ENCODE measurements at regions not wholly inside any gene's neighbourhood (a gene's known extent, or its start where the extent isn't known, plus 50 kb on each side); places are given as distances from the start of the nearest gene placed in this dataset.

DNA sequence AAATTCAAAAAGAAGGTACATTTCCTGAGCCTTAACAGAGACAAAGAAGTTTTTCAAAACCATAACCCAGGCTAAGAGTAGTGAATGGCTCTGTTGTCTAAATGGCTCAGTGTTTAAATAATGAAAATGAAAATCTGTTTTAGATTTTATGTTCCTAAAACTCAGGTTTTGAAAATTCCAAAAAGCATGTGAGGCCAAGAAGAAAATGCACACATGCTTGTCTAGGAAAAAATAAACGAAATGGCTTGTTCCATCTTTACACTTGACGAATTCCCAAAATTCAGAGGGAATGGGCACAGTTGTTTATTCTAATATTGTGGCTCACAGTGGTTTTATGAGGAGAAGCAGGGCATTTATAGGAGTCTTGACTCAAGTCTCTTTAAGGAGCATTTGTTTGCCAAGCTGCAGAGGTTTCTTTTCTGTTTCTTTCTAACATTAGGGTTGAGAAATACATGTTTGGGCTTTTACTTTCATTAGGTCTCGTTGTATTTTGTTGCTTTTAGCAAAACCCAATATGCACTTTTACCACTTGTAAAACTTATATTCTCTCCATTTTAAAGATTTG lies 527.6 kb upstream of the ANKRD30A start:
- no peak overlapping the region for H3K4me3 ChIP-seq (ENCODE audit: insufficient read depth, low read depth, low read length)
- no peaks in the 10 kb centered on the region for H3K27me3 ChIP-seq (ENCODE audit: control insufficient read depth, insufficient read depth, low read length, poor library complexity, severe bottlenecking)
- WGBS, 2 experiments = 61 to 64% methylated on average over 3 of the region's 3 CpGs
- no peaks in the 10 kb centered on the region for H3K4me1 ChIP-seq (ENCODE audit: control insufficient read depth, insufficient read depth, low read length)
- H3K36me3 ChIP-seq (ENCODE audit: control insufficient read depth, insufficient read depth, low read length) = no peaks in the 10 kb centered on the region
- no peak overlapping the region for H3K27ac ChIP-seq (ENCODE audit: insufficient read depth, low read depth, low read length, poor library complexity, severe bottlenecking)
- no peaks in the 10 kb centered on the region for H3K9me3 ChIP-seq (ENCODE audit: control insufficient read depth, low read length)

DNA sequence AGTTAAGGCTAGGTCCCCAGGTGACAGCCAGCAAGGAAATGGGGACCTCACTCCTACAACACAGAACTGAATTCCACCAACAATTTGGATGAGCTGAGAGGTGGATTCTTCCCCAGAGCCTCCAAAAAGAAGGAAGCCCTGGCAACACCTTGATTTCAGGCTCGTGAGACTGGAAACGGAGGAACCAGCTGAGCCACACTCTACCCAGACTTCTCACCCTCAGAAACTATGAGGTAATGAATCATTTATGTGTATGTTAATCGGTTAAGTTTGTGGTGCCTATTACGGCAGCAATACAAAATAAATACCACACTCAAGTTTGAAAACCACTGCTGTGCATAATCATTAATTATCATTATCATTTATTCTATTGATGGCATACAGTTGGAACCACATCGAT lies 532.4 kb upstream of the ANKRD30A start:
- Histone ChIP-seq H3K9me3 (ENCODE audit: control insufficient read depth, low read length) (no peaks in the 10 kb centered on the region), H3K4me1 (ENCODE audit: control insufficient read depth, insufficient read depth, low read length) (no peaks in the 10 kb centered on the region), H3K27me3 (ENCODE audit: control insufficient read depth, insufficient read depth, low read length, poor library complexity, severe bottlenecking) (no peaks in the 10 kb centered on the region), H3K4me3 (ENCODE audit: insufficient read depth, low read depth, low read length) (no peak overlapping the region), H3K36me3 (ENCODE audit: control insufficient read depth, insufficient read depth, low read length) (no peaks in the 10 kb centered on the region), H3K27ac (ENCODE audit: insufficient read depth, low read depth, low read length, poor library complexity, severe bottlenecking) (no peak overlapping the region)
- WGBS, 2 experiments = 86 to 94% methylated on average over 3 to 5 of the region's 5 CpGs

DNA sequence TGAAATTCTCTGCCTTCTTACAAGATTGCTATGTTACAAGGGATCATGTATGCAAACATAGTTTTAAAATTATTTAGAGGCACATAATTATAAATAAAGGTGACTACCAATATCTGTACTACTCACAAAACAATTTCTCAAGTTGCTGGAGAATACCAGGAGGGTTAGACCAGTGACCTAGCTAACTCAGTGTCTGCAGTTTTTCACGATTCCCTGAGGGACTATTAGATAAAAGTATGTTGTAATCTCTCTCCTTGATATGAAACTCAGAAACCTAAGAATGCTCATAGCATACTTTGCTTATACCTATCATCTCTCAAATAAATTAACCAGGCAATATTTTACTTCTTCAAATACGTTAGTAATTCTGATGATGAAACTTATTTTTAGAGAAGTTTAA lies 534.0 kb upstream of the ANKRD30A start:
- no peak overlapping the region for H3K4me3 ChIP-seq (ENCODE audit: insufficient read depth, low read depth, low read length)
- 100% methylated on average over 1 of the region's 2 CpGs for WGBS, 2 experiments

DNA sequence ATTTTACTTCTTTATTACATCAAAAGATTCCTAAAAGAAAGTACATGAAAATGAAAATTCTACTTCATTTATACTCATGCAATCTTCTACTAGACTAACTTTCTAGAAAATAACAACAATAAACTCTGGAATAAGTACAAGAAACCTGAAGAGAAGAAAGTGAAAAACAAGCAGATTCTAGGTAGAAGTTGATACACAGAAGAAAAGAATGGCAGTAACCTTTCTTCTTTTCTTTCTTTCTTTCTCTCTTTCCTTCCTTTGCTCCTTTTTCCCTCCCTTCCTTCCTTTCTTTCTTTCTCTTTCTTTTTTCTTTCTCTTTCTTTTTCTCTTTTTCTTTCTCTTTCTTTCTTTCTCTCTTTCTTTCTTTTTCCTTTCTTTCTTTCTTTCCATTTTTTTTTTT lies 541.7 kb upstream of the ANKRD30A start:
- Histone ChIP-seq H3K9me3 (ENCODE audit: control insufficient read depth, low read length) (no peaks in the 10 kb centered on the region), H3K4me1 (ENCODE audit: control insufficient read depth, insufficient read depth, low read length) (no peaks in the 10 kb centered on the region), H3K27ac (ENCODE audit: insufficient read depth, low read depth, low read length, poor library complexity, severe bottlenecking) (no peak overlapping the region), H3K27me3 (ENCODE audit: control insufficient read depth, insufficient read depth, low read length, poor library complexity, severe bottlenecking) (no peaks in the 10 kb centered on the region), H3K36me3 (ENCODE audit: control insufficient read depth, insufficient read depth, low read length) (no peaks in the 10 kb centered on the region), H3K4me3 (ENCODE audit: insufficient read depth, low read depth, low read length) (no peak overlapping the region)

More for the DNA sequence above, 534.0 kb upstream of the ANKRD30A start:
- Histone ChIP-seq H3K9me3 (ENCODE audit: control insufficient read depth, low read length) (no peaks in the 10 kb centered on the region), H3K4me1 (ENCODE audit: control insufficient read depth, insufficient read depth, low read length) (no peaks in the 10 kb centered on the region), H3K27me3 (ENCODE audit: control insufficient read depth, insufficient read depth, low read length, poor library complexity, severe bottlenecking) (no peaks in the 10 kb centered on the region), H3K36me3 (ENCODE audit: control insufficient read depth, insufficient read depth, low read length) (no peaks in the 10 kb centered on the region), H3K27ac (ENCODE audit: insufficient read depth, low read depth, low read length, poor library complexity, severe bottlenecking) (no peak overlapping the region)

DNA sequence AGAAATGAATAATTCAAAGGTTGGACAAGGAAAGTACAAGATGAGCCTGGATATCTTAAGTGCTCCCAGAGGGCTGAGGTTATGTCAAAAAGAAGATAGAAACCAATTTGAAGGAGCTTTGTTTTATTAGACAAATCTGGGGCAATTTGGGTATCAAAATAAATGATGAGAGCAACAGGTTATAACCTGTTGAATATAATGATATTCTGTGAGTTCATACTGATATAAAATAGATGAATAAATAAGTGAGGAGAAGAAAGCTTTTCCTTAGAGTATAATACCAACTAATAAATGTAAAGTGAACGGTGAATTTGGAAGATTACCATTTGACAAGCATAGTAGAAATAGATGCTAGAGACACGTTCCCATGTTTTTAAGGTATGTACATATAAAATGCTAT lies 544.2 kb upstream of the ANKRD30A start:
- 95% methylated on average over 2 of the region's 2 CpGs for WGBS, 2 experiments
- Histone ChIP-seq H3K4me3 (ENCODE audit: insufficient read depth, low read depth, low read length) (no peak overlapping the region), H3K36me3 (ENCODE audit: control insufficient read depth, insufficient read depth, low read length) (no peaks in the 10 kb centered on the region), H3K4me1 (ENCODE audit: control insufficient read depth, insufficient read depth, low read length) (no peaks in the 10 kb centered on the region), H3K27me3 (ENCODE audit: control insufficient read depth, insufficient read depth, low read length, poor library complexity, severe bottlenecking) (no peaks in the 10 kb centered on the region), H3K9me3 (ENCODE audit: control insufficient read depth, low read length) (no peaks in the 10 kb centered on the region), H3K27ac (ENCODE audit: insufficient read depth, low read depth, low read length, poor library complexity, severe bottlenecking) (no peak overlapping the region)

DNA sequence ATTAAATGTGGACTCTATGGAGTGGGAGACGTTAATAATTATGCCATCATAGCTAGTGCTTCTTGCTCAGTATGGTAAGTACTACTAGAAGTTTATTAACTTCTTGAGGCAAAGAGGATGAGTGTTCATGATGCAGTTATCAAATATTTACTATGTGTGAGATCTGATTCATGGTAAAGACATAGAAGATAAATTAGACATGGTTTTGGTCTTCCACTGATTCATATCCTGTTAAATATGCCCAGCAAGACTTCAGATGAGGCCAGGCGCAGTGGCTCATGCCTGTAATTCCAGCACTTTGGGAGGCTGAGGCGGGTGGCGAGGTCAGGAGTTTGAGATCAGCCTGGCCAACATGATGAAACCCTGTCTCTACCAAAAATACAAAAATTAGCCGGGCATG lies 547.1 kb upstream of the ANKRD30A start:
- no peaks in the 10 kb centered on the region for H3K9me3 ChIP-seq (ENCODE audit: control insufficient read depth, low read length)
- H3K27me3 ChIP-seq (ENCODE audit: control insufficient read depth, insufficient read depth, low read length, poor library complexity, severe bottlenecking) = no peaks in the 10 kb centered on the region
- H3K27ac ChIP-seq (ENCODE audit: insufficient read depth, low read depth, low read length, poor library complexity, severe bottlenecking) = no peak overlapping the region
- no peaks in the 10 kb centered on the region for H3K4me1 ChIP-seq (ENCODE audit: control insufficient read depth, insufficient read depth, low read length)
- WGBS, 2 experiments = 93 to 96% methylated on average over 5 of the region's 5 CpGs
- no peak overlapping the region for H3K4me3 ChIP-seq (ENCODE audit: insufficient read depth, low read depth, low read length)
- H3K36me3 ChIP-seq (ENCODE audit: control insufficient read depth, insufficient read depth, low read length) = no peaks in the 10 kb centered on the region

DNA sequence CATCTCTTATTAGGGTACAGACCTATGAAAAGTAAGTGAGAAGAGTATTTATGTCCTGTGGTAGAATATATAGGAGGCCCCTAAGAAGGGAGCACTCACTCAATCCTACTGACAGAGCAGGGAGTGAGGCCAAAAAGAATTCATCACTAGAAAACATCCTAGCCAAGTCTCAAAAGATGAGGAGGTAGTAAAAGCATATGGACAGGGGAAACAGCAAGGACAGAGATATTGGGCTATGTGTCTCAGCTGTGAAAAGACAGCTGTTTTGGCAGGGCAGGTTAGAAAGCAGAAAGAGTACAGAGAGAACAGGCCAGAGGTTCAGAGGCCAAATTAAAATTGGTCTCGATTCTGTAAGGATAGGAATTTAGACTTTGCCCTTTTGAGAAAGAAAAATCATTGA lies 548.3 kb upstream of the ANKRD30A start:
- WGBS, 2 experiments = 63 to 96% methylated on average over 1 of the region's 1 CpG
- H3K27ac ChIP-seq (ENCODE audit: insufficient read depth, low read depth, low read length, poor library complexity, severe bottlenecking) = no peak overlapping the region

DNA sequence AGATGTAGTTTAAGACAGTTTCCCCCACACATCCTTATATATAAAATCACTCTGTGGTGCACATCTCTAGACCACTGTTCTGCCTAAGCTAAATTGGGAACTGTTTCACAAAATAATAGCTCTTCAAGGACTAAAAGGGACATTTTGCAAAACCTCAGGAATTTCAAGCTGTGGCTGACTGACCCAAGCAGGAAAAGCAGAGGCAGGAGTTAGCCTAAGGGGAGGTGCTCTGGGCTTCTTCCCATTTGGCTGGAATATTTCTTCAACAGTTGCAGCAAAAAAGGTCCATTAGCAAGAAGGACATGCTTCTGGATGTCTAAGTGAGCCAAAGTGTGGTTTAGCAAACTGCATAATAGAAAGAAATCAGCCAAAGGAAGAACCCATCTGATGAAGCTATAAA lies 551.2 kb upstream of the ANKRD30A start:
- no peaks in the 10 kb centered on the region for H3K36me3 ChIP-seq (ENCODE audit: control insufficient read depth, insufficient read depth, low read length)
- no peaks in the 10 kb centered on the region for H3K9me3 ChIP-seq (ENCODE audit: control insufficient read depth, low read length)
- H3K27ac ChIP-seq (ENCODE audit: insufficient read depth, low read depth, low read length, poor library complexity, severe bottlenecking) = no peak overlapping the region

More for the DNA sequence above, 548.3 kb upstream of the ANKRD30A start:
- no peaks in the 10 kb centered on the region for H3K36me3 ChIP-seq (ENCODE audit: control insufficient read depth, insufficient read depth, low read length)
- no peaks in the 10 kb centered on the region for H3K4me1 ChIP-seq (ENCODE audit: control insufficient read depth, insufficient read depth, low read length)
- H3K9me3 ChIP-seq (ENCODE audit: control insufficient read depth, low read length) = no peaks in the 10 kb centered on the region
- H3K27me3 ChIP-seq (ENCODE audit: control insufficient read depth, insufficient read depth, low read length, poor library complexity, severe bottlenecking) = no peaks in the 10 kb centered on the region
- no peak overlapping the region for H3K4me3 ChIP-seq (ENCODE audit: insufficient read depth, low read depth, low read length)

DNA sequence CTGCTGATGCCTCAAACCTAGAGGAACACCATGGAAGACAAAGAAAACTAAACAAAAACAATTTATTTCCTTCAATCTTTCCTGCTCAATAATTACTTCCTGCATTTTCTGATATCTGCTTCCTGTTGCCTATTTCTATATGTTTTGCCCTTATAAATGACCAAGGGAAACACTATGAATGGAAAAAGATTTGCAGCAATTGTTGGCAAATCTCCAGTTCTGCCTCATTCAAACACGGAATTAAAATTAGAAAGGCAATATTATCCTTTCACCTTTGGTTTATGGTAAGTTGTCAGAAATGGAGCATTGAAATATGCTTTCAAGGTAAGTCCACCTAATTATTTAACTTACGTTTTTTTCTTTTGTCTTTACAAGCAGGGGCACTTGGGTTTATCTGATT lies 552.2 kb upstream of the ANKRD30A start:
- no peaks in the 10 kb centered on the region for H3K27me3 ChIP-seq (ENCODE audit: control insufficient read depth, insufficient read depth, low read length, poor library complexity, severe bottlenecking)
- H3K4me3 ChIP-seq (ENCODE audit: insufficient read depth, low read depth, low read length) = no peak overlapping the region
- H3K4me1 ChIP-seq (ENCODE audit: control insufficient read depth, insufficient read depth, low read length) = no peaks in the 10 kb centered on the region
- no peaks in the 10 kb centered on the region for H3K9me3 ChIP-seq (ENCODE audit: control insufficient read depth, low read length)
- 93 to 94% methylated on average over 2 of the region's 2 CpGs for WGBS, 2 experiments
- no peak overlapping the region for H3K27ac ChIP-seq (ENCODE audit: insufficient read depth, low read depth, low read length, poor library complexity, severe bottlenecking)
- no peaks in the 10 kb centered on the region for H3K36me3 ChIP-seq (ENCODE audit: control insufficient read depth, insufficient read depth, low read length)

More for the DNA sequence above, 551.2 kb upstream of the ANKRD30A start:
- H3K4me3 ChIP-seq (ENCODE audit: insufficient read depth, low read depth, low read length) = no peak overlapping the region
- no peaks in the 10 kb centered on the region for H3K27me3 ChIP-seq (ENCODE audit: control insufficient read depth, insufficient read depth, low read length, poor library complexity, severe bottlenecking)
- H3K4me1 ChIP-seq (ENCODE audit: control insufficient read depth, insufficient read depth, low read length) = no peaks in the 10 kb centered on the region

DNA sequence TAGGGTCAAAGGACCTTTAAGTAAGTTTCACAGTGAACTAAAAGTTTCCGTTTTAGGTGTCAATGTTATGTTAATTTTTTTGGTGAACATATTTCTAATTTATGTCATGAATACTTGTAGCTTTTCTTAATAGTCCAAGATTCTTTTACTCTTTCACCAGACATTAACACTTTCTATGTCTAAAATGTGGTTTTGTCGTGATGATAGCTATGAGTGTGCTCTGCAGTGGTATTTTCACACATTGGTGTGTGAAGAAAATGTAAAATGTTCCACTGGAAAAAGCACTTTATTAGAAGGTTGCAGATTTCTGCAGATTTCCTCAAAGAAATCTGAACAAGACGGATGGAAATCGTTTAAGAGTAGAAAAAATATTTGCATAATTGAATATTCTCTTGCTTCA lies 561.0 kb upstream of the ANKRD30A start:
- Histone ChIP-seq H3K4me1 (ENCODE audit: control insufficient read depth, insufficient read depth, low read length) (no peaks in the 10 kb centered on the region), H3K27ac (ENCODE audit: insufficient read depth, low read depth, low read length, poor library complexity, severe bottlenecking) (no peak overlapping the region), H3K27me3 (ENCODE audit: control insufficient read depth, insufficient read depth, low read length, poor library complexity, severe bottlenecking) (no peaks in the 10 kb centered on the region), H3K9me3 (ENCODE audit: control insufficient read depth, low read length) (no peaks in the 10 kb centered on the region), H3K4me3 (ENCODE audit: insufficient read depth, low read depth, low read length) (no peak overlapping the region), H3K36me3 (ENCODE audit: control insufficient read depth, insufficient read depth, low read length) (no peaks in the 10 kb centered on the region)
- 64 to 97% methylated on average over 2 to 4 of the region's 4 CpGs for WGBS, 2 experiments

Measured in ectodermal cell (in vitro differentiated cells).